Glomerular visceral epithelial cell (primary cell): ENCODE measurements at regions not wholly inside any gene's neighbourhood (a gene's known extent, or its start where the extent isn't known, plus 50 kb on each side); places are given as distances from the start of the nearest gene placed in this dataset.
"Not testable (repeated sequence)": the region's sequence is repeated elsewhere in the genome, so short reads cannot be mapped to it uniquely, and the experiment has no call there.

Experiments
- DNase-seq: peaks from one replicate; pipeline ENCODE4 v3.0.0-alpha.2; 2016; ENCODE audit errors: extremely low spot score

DNA sequence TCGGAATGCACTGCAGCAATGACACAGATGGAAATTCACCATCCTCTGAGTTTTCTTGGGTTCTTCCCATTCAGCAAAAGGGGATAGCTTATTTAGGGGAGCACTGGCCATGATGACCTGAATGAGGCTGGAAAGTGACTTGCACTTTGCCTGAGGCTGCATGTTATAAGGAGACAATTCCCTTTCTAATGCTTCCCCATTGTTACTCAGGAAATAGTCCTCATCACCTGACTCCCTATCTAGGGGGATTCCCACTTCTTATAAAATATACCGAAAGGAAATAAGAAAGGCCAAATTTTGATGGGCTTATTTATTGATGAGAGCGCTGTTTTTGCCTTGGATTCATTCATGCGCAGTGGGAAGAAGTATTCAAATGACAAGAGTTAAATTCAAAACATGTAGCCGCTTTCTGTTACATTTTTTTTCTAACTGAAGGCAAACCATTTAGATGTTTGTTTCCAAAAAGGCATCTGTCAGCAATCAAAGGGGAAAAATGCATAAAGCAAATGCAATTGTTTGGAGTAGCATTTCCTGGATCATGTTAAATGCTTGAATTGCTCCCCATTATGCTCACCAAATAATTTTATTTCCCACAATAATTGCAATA is 220.3 kb upstream of the NFIA start:
- no peak for DNase-seq

- DNase-seq: no peak
Observed at GRCh38 chr1:60859111-60859510, 223.2 kb upstream of the NFIA start.

GRCh38 chr1:60857851-60858250 is 224.5 kb upstream of the NFIA start:
- no peak for DNase-seq

- DNase-seq: no peak
Observed at GRCh38 chr1:60850084-60850483, 232.3 kb upstream of the NFIA start.

GRCh38 chr1:60849401-60849800 is 233.0 kb upstream of the NFIA start:
- no peak for DNase-seq

DNA sequence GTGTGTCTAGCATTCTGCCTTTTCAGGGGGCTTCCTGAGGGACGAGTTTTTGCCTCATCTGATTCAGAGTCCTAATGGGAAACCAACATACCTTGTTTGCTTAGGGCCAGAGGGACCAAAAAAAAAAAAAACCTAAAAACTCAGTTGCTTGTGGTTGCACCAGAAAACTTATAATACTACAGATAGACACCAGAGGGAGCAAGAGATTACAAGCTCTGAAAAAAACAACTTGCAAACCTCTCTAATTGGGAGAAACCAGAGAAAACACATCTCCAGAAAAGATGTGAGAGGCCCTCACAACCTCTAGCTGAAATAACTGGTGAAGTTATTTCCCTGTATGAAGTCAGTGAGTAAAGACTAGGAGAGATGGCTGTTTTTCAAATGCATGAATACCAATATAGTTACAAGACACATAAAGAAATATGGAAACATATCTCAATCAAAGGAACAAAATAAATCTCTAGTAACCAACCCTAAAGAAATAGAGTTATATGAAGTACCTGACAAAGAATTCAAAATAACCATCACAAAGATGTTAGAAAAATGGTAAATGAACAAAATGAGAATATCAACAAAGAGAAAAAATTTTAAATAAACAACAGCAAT is 233.7 kb upstream of the NFIA start:
- DNase-seq: peak; percentile 4

GRCh38 chr1:60847855-60848582 is 234.3 kb upstream of the NFIA start:
- no peak for DNase-seq

- no peak for DNase-seq
Observed at GRCh38 chr1:60847391-60847790, 235.0 kb upstream of the NFIA start.

DNA sequence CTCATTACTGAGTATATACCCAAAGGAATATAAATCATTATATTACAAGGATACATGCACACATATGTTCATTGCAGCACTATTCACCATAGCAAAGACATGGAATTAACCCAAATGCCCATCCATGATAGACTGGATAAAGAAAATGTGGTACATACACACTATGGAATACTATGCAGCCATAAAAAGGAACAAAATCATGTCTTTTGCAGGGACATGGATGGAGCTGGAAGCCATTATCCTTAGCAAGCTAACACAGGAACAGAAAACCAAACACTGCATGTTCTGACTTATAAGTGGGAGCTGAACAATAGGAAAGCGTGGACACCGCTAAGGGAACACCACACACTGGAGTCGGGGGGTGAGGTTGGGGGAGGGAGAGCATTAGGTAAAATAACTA is 236.7 kb upstream of the NFIA start:
- not testable (repeated sequence) for DNase-seq

DNA sequence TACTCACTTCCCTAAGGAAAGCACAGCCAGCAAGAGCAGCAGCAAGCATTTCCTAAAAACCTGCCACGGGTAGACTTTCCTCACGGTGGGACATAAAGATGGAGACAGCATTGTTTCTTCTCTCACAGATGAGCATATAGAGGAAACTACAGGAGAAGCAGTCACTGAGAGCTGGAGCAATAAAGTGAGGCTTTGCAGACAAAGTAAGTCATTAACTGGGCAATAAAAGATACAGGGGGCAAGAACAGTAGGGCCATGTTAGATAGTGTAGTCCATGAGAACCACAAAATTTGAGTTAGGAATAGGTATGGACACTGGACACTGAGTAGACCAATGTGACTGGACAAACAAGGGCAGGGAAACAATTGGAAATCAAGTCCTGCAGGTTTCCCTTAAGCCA is 240.1 kb upstream of the NFIA start:
- DNase-seq: no peak

DNA sequence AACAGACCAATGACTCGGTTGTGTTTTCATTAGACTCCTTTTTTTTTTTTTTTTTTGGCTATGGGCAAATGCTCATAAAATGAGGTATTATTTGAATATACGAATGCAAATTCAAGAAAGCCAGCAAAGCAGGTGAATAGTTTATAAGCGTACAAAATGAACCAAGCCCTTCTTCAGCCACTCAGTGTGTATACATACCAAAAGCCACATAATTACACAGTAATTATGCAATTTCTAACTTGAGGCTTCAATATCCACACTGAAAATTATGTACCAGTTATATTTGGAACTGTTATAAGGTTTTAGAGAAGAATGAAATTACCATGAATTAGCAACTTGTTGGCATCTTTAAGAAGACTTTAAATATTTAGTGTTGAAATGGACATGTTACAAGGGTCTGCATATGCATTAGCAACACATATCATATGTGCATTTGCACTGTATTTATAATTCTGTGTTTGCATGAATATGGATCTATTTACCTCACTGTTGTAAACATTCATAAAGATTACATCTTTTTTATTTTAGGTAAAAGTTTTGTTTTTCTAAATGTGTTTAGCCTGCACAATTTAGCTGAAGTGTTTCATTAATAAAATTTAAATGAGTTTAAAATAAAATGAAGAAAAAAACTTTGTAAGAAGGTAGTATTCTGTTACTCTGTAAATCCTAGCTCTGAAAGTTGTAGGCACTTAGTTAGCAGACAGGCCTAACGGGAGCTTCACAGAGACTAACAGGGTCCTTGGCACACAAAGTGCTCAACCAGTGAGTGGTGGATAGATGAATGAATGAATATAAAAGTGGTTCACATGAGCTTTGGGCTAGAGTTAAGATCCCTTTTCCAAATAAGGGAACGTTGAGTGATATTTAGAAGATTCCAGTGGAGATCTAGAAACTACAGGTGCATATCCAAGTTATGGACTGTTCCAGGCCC is 241.0 kb upstream of the NFIA start:
- DNase-seq: no peak

DNA sequence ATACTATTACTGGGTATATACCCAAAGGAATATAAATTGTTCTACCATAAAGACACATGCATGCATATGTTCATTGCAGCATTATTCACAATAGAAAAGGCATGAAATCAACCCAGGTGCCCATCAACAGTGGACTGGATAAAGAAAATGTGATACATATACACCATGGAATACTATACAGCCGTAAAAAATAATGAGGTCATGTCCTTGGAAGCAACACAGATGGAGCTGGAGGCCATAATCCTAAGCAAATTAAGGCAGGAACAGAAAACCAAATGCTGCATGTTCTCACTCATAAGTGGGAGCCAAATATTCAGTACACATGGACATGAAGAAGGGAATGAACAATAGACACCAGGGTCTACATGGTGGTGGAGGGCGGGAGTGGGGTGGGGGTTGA is 241.9 kb upstream of the NFIA start:
- DNase-seq: not testable (repeated sequence)

GRCh38 chr1:60835649-60836048 is 246.7 kb upstream of the NFIA start:
- no peak for DNase-seq

DNA sequence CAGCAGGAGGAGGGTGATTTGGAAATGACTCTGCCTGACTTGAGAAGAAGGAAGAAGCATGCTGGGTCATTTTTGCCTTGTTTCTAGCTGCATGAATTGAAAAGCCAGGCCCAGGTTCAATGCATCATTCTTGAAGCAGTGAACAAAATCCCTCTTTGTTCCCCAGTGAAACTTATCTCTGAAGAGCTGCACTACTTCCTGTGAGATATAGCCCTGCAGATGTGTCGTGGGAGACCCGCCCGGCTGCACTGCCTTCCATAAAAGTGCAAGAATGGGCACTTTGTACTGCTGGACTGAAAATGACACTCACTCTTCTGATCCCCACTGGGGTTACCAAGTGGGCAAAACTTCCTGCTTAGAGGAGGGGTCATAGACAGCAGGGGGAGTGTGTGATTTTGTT is 249.2 kb upstream of the NFIA start:
- DNase-seq: no peak

DNA sequence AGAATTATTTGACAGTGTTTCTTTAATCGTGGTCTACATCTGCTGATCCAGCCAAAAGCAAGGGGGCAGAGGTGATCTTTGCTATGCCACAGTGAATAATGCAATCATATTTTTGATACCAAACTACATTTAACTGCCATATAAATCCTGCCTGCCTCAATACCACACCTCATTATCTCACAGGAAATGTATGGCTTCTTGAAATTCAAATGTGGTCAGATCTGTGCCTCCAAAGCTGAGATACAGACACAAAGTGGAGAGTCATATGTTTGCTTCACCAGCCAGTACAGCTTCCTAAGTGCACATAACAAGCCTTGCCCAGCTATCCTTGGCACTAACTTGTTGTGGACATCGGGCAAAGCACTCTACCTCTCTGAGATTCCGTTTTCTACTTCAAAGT is 250.0 kb upstream of the NFIA start:
- DNase-seq: no peak

GRCh38 chr1:60831780-60832179 is 250.6 kb upstream of the NFIA start:
- DNase-seq: no peak

GRCh38 chr1:60828944-60829343 is 253.4 kb upstream of the NFIA start:
- no peak for DNase-seq

GRCh38 chr1:60826320-60827094 is 255.9 kb upstream of the NFIA start:
- no peak for DNase-seq

DNA sequence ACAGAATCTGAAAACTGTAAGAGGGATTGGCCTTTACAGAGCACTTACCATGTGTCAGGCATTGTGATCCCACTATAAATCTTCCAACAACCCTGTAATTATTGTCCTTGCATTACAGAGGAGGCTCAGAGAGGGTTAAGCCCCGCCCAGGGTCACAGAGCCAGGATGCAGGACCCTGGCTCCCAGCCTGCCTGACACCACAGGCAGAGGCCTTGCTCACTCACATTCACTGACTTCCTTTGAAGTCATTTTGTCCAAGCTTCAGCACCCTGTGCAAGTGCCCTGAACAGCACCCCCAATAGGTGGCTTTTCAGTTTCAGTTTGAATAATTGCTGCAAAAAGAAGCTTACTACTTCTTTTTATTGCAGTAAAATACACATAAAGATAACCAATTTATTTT is 256.8 kb upstream of the NFIA start:
- no peak for DNase-seq

GRCh38 chr1:60823151-60823550 is 259.2 kb upstream of the NFIA start:
- DNase-seq: no peak

DNA sequence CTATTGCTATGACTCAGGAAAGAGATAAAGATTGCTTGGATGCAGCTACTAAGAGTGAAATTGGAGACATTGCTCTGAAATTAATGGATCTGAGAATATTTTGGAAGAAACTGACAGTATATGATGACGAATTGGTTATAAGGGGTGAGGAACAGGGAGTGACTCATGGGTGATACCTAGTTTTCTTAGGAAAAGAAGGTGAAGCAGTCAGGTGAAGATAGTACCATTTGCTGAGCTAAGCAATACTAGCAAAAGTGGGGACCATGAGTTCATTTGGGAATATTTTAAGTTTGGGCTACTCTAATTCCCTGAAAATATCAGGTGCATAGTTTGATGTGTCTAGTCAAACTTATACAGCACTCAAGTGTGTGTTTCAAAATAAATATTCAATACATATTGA is 260.1 kb upstream of the NFIA start:
- DNase-seq: no peak

DNA sequence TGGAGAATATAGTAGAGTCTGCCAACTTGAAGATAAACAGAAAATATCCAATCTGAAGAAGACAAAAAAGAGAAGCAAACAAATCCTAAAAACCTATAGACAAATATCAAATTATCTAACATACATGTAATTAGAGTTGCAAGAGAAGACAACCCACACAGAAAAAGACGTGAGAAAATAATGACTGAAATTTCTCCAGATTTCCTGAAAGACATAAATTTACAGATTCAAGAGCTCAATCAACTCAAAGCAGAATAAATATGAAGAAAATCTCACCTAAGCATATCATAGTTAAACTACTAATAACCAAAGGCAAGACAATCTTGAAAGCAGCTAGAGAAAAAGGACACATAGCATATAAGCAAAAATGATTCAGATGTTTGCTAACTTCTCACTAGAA is 261.2 kb upstream of the NFIA start:
- no peak for DNase-seq
